NCI-H1436 (cell line): ENCODE measurements at regions not wholly inside any gene's neighbourhood (a gene's known extent, or its start where the extent isn't known, plus 50 kb on each side); places are given as distances from the start of the nearest gene placed in this dataset.
A peak's percentile ranks its signal among the peaks of the same experiment; 100 is the strongest.
"Not testable (repeated sequence)": the region's sequence is repeated elsewhere in the genome, so short reads cannot be mapped to it uniquely, and the experiment has no call there.

Source experiments
- DNase-seq: peaks from one replicate; lab custom pipeline; 2025; lab: John Stamatoyannopoulos, UW

- no peak for DNase-seq
Observed at GRCh38 chr1:234776876-234777855, 167.2 kb upstream of the IRF2BP2 start.

GRCh38 chr1:234776256-234776875 is 166.4 kb upstream of the IRF2BP2 start:
- no peak for DNase-seq

- DNase-seq, result no peak
Observed at GRCh38 chr1:234775477-234776246, 165.7 kb upstream of the IRF2BP2 start.

GRCh38 chr1:234774971-234775370 is 165.0 kb upstream of the IRF2BP2 start:
- no peak for DNase-seq

- no peak for DNase-seq
Observed at GRCh38 chr1:234773936-234774677, 164.1 kb upstream of the IRF2BP2 start.

GRCh38 chr1:234772345-234773147 is 162.6 kb upstream of the IRF2BP2 start:
- no peak for DNase-seq

GRCh38 chr1:234771642-234772344 is 161.8 kb upstream of the IRF2BP2 start:
- peak; percentile 63 for DNase-seq

GRCh38 chr1:234770924-234771540 is 161.1 kb upstream of the IRF2BP2 start:
- no peak for DNase-seq

- no peak for DNase-seq
Observed at GRCh38 chr1:234769986-234770795, 160.2 kb upstream of the IRF2BP2 start.

GRCh38 chr1:234769284-234769985 is 159.5 kb upstream of the IRF2BP2 start:
- DNase-seq, result no peak

GRCh38 chr1:234768569-234769283 is 158.7 kb upstream of the IRF2BP2 start:
- DNase-seq, result no peak

- no peak for DNase-seq
Observed at GRCh38 chr1:234768171-234768568, 158.2 kb upstream of the IRF2BP2 start.

GRCh38 chr1:234765672-234766071 is 155.7 kb upstream of the IRF2BP2 start:
- DNase-seq, result no peak

GRCh38 chr1:234765181-234765580 is 155.2 kb upstream of the IRF2BP2 start:
- DNase-seq, result no peak

GRCh38 chr1:234763910-234764309 is 153.9 kb upstream of the IRF2BP2 start:
- DNase-seq, result no peak

- DNase-seq, result no peak
Observed at GRCh38 chr1:234763367-234763766, 153.4 kb upstream of the IRF2BP2 start.

GRCh38 chr1:234762127-234762526 is 152.1 kb upstream of the IRF2BP2 start:
- DNase-seq, result not testable (repeated sequence)

- DNase-seq, result no peak
Observed at GRCh38 chr1:234760303-234760723, 150.3 kb upstream of the IRF2BP2 start.
